GM21360 (cell line): ENCODE measurements at regions not wholly inside any gene's neighbourhood (a gene's known extent, or its start where the extent isn't known, plus 50 kb on each side); places are given as distances from the start of the nearest gene placed in this dataset.

Source experiments
- ATAC-seq: cut with Tn5 transposase; IDR thresholded peaks from one replicate; pipeline ENCODE4 v1.9.1; 2021; ENCODE audit warnings: mild to moderate bottlenecking, moderate library complexity; ENCODE audit not compliant: unreplicated experiment

DNA sequence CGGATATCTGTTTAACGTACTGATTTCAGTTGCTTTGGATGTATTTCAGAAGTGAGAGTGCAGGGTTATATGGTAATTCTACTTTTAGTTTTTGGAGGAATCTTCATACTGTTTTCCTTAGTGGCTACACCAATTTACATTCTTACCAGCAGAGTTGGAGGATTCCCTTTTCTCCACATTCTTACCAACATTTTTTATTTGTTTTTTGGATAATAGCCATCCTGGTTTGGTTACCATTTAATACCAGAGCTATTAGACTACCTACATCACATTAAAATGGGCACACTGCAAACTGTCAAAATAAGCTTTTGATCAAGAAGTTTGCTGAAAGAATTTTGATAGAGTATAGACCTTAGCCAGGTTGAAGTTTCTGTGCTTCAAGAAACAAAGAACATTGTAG is 217.2 kb upstream of the CFAP20DC start:
- no peak for ATAC-seq

DNA sequence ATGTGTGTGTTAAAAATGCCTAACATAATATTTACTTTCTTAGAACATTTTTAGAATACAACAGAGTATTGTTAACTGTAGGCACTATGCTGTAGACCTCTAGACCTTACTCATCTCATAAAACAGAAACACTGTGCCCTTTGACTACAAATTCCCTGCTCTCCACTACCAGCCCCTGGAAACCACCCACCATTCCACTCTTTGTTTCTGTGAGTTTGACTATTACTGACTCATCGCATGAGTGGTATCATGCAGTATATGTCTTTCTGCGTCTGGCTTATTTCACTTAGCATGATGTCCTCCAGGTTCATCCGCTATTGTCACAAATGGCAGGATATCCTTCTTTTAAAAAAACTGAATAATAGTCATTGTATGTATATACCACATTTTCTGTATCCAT is 216.7 kb upstream of the CFAP20DC start:
- no peak for ATAC-seq

DNA sequence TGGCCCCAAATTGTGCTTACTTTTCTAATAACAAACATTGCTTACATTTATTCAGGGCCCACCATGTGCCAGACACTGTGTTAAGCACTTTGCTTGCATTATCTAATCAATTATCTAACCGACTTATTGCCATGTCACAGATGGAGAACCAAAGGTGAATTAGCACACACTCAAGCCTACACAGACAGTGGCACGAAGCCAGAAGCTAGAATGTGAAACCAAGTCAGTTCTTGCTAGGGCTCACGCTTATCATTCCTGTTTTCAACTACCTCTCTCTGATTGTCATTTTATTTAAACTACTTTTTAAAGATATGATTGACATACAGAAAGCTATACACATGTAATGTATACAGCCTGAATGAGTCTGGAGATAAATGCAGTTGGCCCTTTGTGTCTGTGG is 215.7 kb upstream of the CFAP20DC start:
- ATAC-seq = no peak

DNA sequence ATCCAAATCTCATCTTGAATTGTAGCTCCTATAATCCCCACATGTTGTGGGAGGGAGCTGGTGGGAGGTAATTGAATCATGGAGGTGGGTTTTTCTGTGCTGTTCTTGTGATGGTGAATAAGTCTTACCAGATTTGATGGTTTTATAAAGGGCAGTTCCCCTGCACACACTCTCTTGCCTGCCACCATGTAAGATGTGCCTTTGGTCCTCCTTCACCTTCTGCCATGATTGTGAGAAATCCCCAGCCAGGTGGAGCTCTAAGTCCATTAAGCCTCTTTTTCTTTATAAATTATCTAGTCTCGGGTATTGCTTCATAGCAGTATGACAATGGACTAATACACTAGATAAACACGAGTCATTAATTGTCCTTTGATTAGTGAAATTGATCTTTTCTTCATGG is 214.5 kb upstream of the CFAP20DC start:
- no peak for ATAC-seq

DNA sequence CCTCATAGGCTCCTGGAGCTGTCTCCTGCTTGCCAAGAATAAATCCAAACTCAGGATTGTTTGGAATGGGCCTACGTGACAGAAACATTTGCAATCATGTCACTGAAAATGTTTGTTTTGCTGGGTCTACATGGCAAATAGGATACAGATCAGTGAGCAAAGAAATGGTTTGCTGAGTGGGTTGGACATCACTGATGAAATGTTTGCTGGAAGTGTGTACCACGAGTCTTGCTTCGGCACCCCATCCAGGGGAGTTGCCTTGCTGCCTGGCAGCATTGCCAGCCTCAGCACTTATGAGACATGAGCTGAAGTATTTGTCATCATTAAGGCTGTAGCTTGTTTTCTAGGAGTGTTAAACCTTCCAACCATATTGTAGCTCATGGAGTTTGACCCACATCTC is 213.3 kb upstream of the CFAP20DC start:
- no peak for ATAC-seq

DNA sequence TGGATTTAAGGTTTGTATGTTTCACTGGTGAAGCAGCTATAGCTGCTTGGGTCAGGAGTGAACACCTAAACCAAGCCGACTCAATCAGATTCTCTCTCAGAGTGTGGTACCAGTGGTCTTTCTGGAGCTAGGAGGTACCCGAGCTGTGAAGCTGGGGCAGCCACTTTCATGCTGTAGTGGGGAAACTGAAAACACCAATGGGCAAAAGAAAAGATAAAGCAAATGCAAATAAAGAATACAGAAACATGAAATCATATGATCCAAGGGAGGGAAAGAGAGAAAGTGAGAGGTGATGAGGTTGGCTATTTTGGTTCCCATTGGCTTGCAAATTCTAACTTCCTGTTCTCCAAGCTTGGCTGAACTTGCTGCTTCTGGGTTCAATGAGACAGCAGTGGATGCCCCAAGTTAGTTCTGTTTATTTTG is 212.3 kb upstream of the CFAP20DC start:
- ATAC-seq = peak; percentile 88

DNA sequence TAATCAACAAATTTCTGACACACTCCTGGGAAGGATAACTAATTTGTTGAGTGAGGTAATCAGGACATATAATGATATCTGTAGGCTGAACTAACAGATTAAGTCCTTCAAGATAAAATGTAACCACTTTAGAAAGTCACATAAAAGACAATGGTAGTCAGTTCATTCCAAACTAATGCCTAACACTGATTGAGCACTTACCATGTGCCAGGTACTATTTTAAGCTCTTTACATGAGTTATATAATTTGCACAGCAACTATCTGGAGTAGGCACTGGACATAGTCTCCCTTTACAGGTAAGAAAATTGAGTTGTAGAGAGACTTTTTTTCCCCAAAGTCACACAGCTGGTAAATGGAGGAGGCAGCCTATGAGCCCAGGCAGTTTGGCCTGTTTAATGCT is 211.2 kb upstream of the CFAP20DC start:
- no peak for ATAC-seq

DNA sequence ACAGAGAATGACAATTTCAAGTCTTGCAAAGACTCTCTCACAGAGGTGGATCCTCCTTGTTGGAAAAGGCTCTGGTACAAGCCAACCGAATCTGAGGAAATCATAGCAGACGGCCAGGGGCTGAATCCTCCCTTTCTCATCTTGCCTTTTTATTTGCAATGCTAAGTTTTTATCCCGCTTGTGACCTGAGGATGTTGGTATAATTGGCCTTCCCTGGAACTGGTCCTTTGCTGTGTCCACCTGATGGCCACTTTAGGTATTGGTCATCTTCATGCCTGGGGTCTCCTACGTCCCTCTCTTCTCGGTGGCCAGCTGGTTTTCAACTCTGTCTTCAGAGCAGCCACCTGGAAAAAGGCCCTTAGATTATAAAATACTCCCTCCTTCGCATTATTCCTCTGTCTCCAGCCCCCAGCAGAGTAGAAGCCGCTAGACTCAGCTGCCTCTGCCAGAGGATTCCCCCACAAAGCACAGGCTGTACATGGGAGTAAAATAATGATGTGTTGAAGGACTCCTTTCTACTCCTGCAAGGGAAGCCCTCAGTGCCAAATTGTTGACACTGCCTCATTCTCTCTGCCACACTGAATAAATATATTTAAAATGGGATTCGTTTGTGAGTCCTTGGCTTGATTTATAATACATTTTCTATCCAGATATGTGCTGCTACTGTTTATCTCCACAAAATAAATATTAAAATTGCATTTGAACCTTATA is 208.9 kb upstream of the CFAP20DC start:
- ATAC-seq = no peak

DNA sequence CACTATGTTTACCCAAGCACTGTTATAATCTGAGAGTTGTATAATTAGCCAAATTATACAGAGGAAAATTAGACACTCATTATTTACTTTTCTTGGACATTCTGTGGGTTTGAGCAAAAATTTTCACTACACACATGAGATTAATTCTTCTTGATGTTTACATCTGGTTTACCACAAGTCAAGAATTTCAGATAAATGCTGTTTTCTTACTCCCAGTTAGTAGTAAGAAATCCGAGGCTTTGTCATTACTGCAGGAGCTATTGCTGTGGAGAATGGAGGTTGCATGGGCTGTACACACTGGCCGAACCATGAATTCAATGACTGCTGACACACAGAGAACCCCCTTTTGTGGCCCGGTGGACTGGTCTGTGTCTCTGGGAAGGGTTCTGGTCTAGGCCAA is 207.7 kb upstream of the CFAP20DC start:
- no peak for ATAC-seq

DNA sequence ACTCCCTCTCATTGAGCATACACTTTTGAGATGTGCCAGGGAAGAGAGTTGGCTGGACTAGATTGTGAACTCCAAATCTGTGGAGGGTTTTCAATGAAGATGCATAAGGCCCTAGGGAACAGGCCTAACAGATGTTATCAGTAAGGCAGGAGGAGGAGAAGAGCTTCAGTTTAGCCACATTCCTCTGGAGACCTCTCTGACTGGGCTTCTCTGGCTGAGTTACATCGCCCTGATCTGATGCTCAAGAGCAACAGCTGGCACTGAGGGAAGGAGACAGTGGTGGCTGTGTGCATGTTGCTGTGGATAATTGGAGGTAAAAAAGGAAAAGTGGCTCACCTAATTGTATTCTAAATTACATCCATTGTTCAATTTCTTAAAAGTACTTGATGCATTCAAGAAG is 206.4 kb upstream of the CFAP20DC start:
- ATAC-seq = no peak

DNA sequence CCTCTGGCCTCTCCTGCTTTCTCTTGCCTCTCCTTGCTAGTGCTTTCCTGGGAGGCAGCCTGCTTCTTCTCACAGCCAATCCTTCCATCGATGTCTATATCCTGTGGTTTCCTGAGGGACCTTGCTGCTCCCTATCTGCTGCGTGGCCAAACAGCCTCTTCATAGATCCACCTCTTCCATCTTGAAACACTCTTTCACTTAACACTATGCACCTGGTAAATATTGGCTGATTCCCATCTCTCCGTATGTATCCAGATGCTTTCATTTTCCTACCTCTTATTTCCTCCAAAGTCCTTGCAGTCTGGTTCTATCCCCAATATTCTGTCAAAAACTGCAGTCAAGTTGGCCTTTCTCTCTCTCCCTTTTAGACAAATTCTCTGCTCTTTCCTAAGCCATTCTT is 205.2 kb upstream of the CFAP20DC start:
- no peak for ATAC-seq

DNA sequence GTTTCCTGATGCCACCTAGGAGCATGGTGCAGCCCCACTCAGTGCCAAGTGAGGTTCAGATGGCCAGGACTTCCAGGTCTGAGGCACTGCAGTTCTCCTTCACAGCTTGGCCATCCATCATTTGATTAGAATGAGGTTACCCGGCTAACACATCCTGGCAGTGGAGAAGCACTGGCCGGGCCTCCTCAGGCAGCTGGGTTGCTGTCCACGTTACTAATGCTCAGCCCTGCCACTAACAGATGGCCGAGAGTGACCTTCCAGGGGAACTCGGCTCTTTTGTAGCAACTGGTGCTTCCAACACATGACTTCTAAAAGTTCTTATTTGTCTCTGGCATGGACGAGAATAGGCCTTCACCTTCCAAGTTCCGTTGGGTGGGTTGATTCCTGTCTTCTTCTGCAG is 204.6 kb upstream of the CFAP20DC start:
- ATAC-seq = no peak

DNA sequence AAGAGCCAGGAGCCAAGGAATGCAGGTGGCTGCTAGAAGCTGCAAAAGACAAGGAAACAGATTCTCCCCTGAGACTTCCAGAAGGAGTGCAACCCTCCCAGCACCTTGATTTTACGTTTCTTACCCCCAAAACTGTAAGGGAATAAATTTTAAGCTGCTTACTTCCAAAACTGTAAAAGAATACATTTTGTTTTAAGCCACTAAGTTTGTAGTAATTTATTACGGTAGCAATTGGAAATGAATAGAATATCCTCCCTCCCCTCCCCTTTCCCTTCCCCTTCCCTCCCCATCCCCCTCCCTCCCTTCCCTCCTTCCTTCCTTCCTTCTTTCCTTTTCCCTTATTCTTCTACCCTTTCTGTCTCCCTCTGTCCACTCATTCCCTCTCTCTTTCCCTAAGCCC is 203.7 kb upstream of the CFAP20DC start:
- ATAC-seq = no peak

DNA sequence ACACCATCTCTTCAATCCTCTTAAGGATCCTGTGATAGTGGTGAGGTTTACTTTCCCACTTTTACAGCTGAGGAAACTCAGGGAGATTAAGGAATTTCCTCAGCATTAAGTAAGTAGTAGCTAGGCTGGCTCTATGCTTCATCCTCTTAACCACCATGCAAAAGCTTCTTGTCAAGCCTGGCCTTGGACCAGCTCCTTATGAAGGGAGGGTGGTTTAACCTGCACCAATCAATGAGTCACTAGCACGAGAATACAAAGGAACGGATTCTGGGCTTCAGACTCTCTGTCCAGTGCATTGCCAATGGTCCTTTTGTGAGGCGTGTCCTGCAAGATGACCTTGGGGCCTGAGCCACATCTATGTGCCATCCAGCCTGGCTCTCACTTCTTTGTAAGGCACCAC is 202.0 kb upstream of the CFAP20DC start:
- no peak for ATAC-seq

DNA sequence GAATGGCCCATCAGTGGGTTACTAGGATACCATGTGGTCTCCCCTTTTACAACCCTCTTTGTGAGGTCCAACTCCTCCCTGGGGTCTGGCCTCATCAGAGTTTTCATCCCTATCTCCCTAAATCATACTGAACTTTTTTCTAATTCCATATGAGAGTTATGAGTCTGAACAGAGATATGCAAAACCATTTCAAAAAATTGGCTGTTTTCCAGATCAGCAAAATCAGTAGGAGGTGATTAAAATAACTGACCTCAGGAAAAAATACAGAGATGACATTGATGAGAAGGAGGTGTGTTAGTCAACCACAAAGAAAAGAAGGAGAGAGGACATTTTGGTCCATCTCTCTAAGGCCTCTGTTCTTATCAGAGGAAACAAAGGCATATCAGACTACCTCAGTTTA is 200.8 kb upstream of the CFAP20DC start:
- no peak for ATAC-seq

DNA sequence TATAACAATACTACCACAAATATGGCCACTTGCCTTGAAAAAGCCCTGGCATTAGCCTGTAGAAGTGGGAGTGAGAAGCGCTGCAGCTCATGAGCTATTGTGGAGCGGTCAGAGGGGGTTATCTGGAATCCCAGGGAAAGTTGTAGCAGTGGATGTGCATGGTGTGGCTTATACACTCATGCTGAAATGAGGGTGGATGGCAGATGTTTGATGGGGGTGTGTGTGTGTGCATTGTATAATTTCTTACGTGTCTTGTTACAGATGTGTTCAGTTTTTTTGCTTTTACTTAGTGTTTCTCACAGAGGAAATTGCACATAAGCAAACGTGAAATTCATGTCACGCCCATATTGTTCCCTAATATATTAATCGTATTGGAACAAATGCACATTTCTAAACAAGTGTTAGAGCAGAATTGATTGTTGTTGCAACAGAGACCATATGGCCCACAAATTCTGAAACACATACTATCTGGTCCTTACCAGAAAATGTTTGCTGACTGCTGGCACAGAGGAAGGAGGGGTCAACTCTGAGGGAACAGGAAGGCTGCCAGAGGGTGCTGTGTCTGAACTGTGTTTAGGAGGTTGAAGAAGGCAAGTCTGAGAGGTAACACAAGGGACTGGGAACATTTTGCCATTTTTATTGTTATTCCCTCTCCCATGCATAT is 200.0 kb upstream of the CFAP20DC start:
- no peak for ATAC-seq

DNA sequence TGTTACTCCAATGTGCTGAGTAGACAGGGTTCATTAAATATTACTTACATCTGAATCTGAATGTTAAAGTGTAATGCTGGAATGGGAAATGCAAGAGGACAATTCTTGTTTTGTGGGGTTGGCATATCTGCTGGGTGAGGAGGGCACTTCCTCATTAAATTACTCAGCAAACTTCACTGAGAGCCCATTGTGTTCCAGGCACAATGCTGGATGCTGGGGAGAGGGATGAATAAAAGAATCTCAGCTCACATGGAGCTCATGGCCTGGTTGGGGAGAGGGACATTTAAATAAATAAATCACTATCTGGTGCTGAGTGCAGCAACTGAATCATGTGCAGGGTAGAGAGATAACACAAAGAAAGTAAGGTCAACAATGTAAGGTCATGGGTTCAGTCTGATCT is 199.2 kb upstream of the CFAP20DC start:
- no peak for ATAC-seq

DNA sequence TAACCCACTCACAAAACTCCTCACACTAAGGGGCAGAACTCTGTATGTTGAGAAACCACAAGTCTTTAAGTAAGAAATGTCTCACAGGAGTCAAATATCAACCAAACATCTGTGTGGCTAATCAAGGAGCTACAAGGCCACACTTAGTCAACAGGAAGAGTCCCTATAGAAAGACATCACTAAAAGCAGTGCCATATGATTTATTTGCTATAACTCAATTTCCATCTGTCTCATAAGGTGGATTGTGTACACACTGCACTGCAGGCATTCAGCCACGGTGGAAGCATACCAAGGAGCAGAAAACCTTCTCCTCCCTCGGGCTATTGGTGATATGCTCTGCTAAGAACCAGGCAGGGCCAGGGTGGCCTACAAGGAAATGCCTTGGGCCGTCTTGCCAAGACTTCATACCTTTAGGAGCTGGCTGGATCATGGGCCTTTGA is 197.6 kb upstream of the CFAP20DC start:
- ATAC-seq = no peak

DNA sequence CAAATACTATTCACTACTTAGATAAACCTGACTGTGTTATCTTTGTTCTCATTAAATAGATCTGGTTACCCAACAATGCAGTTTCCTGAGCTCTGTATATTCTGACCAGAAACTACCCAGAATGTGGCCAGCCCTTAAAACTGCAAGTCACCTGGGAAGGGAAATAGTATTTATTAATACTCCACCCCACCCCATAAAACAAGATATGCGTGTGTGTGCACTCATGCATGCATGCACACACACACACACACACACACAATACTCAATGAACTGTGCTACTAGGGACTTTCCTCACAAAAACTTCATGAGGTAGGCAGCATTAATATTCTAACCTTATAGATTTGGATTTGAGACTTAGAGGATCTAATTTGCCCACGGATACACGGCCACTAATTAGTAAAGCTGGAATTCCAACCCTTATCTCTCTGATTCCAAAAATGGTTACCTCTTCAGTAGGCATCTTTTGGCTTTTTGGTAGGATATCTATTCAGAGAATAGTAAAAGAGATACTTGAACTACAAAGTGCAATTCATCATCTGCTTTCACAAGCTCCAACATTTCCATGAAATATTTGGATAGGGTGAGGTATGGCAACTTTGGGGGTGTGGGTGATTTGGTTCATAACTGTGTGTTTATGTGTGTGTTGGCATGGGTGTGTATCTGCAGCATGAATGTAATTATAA is 197.0 kb upstream of the CFAP20DC start:
- ATAC-seq = peak; percentile 68

DNA sequence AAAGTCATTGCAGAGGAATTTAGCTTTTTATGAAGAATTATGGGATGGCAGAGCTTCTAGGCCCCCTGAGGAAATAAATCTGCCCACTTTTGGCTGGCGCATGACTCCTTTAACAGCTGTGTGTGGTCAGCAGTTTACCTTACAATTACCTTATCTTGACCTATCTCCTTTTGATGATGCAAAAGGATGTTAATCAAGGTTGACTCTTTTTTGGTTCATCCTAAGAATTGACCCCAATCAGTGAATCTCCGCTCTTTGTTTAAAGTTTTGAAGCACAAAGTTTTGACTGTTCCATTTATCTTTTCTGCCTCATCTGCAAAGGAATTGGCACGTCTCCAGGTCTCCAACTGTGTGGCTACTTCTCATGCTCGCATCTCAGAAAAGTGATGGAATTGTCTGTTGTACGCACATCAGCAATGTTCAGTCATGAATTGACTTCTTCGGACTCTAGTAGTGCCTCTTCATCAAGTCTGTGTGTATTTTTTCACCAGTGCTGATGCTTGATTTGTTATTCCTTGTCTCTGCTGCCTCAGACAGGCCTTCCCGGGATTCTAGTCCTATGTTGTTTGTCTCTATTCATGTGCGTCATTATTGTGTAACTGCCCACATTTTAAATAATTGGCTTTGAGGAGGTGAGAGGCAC is 196.2 kb upstream of the CFAP20DC start:
- no peak for ATAC-seq

DNA sequence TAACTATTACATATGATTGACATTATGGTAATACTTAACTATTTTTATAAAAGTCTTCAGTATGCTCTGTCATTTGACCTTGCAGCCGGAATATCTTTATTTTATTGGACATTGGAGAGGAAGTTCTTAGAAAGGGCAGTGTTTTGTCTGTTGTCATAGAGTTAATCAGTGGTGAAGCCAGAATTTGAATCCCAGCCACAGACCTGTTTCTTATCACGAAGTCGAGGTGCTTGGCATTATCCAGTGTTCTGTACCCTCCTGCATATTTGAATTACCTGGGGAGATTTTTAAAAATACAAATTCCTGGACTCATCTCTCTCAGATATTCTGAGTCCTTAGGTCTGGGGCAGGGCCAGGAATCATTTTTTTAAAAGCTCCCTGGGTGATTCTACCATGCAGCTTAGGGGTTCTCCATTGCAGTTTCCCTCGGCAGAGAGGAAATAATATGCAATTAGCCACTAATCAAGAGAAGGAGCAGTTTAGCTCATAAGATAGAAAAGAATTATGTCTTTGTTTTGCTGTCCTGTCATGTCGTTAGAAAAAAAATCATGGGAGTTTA is 195.6 kb upstream of the CFAP20DC start:
- no peak for ATAC-seq
